Ammon's horn (tissue), 1 donor: ENCODE measurements at regions not wholly inside any gene's neighbourhood (a gene's known extent, or its start where the extent isn't known, plus 50 kb on each side); places are given as distances from the start of the nearest gene placed in this dataset.
"Not testable (repeated sequence)": the region's sequence is repeated elsewhere in the genome, so short reads cannot be mapped to it uniquely, and the experiment has no call there.

Source experiments
- DNase-seq: peaks from one replicate; pipeline ENCODE4 v3.0.0-alpha.2; 2016; ENCODE audit warnings: low spot score

DNA sequence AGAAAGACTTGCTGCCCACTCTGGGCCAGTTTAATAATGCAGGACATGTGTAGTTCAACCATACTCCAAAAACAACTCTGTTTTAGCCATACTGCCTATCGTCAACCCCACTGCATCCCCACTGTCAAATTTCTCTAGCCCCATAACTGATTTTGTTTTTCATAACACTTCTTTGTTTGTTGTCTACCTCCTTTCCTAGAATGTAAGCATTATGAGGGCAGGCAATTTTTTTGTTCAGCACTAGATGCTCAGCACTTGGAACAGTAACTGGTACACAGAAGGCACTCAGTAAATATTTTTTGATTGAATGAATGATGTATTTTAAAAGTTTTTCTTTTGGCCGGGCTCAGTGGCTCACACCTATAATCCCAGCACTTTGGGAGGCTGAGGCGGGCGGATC lies 183.8 kb upstream of the MKLN1 start:
- DNase-seq = no peak

DNA sequence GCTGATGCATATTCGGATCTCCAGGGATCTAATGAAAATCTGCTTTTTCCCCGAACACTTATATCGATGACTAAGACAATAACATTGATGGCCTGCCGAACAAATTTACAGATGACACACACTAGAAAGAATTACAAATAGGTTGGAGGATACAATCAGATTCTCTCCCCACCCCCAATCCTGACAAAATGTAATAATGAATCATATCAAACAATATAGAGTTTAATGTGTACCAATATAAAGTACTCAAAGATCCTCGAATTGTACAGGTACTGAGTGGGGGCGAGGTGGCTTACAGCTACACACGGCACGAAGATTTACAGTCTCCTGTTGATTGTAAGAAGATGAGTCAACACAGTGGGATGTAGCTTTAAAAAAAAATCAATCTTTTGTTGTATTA lies 182.7 kb upstream of the MKLN1 start:
- DNase-seq = no peak

DNA sequence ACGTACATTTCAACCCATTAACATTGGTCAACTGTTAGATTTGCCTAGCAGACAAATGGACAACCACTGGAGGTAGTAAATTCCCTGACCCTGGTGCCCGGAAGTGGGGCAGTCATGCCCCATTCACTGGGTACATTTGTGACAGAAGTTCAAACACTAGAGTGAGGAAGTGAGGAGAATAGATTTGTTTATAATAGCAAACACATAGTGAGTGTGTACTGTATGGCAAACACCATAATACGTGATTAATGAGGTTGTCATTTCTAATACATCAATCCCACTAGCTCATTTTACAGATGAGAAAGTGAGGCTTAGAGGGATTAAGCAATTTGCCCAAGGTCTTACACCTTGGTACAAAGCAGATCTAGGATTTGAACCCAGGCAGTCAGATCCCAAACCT lies 181.9 kb upstream of the MKLN1 start:
- DNase-seq = no peak

DNA sequence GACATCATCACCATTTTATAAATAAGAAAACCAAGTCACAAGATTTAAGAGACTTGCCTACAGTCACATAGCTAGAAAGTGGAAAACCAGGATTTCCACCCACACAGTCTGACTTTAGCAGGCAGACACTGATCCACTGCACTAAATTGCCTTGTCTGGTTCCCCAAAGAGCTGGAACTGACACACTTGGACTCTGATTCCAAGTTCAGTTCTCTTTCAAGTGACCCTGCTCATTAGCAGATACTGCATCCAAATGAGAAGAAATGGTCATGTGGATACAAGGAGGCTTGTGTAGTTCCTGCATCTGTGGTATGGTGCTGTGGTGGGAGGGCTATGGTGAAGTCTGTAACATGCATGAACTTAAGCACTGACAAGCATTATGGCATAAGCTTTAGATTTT lies 180.1 kb upstream of the MKLN1 start:
- peak; percentile 53 for DNase-seq

DNA sequence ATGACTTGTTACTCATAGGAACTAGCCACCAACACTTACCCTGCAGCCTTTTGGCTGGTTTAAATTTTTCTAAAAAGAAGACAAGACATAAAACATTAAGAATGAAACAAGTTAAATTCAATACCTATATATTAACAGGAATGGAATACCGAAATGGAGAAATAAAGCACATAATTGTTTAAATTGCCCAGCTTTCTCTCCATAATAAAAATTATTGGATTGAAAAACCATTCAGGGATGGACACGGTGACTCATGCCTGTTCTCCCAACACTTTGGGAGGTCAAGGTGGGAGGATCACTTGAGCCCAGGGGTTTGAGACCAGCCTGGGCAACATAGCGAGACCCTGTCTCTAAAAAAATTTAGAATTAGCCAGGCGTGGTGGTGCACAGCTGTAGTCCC lies 179.4 kb upstream of the MKLN1 start:
- no peak for DNase-seq

DNA sequence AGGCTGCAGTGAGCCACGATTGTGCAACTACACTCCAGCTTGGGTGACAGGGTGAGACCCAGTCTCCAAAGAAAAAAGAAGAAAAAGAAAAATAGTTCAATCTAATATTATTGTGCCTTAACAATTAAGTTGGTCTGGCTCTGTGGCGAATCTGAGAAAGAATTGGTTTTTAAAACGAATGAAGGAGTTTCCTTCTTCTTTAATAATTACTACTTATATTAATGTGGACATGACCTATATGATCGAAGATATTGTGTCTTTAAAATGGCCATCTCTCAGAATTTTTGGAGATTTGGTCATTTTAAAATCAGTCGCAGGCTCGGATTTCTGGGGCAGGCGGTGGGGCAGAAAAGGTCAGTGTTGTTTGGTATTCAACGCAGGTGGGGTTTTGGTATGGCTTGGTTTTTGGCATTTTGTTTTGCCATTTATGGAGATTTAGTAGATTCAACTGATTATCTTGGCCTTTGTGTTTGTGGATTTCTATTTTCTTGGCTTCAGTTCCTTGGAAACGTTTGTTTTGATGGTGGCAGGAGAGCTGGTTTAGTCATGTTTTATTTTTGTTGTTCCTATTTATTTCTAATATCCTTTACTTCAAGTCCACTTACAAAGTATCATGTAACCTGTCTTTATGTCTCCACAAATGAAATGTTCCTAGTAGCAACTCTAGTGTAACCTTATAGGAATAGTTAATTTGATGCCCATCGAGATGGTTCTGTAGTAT lies 178.8 kb upstream of the MKLN1 start:
- no peak for DNase-seq

DNA sequence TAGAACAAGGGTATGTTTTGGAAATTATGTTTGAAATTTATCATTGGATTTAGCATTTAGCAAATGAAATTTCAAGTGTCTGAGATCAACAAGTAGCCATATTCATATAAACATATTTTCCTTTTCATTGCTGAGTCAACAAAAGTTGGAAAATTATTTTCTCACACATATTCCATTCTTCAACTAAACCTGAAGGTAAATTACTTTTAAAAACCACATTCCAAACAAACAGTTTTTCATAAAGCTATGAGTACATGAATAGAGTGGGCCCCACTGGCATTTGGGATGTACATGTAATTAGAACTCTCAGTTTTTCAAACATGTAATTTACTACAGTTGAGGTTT lies 178.3 kb upstream of the MKLN1 start:
- no peak for DNase-seq

DNA sequence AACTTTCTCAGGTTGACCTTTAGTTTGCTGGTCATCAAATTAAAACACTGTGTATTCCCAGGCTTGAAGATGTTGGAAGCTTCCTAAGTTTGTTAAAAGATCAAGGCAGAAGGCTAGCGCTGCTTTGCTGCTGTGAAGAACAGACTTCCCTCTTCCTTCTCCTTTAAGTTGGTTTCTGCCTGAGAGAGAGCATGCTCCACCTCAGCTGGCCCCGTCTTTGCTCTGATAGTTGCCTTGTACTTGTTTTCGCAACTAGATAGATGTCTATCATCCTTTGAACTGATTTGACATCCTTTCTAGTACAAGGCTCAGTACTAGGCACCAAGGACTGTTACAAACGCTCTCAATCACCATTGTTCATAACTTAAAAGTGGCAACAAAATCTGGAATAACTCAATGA lies 177.8 kb upstream of the MKLN1 start:
- DNase-seq = no peak

DNA sequence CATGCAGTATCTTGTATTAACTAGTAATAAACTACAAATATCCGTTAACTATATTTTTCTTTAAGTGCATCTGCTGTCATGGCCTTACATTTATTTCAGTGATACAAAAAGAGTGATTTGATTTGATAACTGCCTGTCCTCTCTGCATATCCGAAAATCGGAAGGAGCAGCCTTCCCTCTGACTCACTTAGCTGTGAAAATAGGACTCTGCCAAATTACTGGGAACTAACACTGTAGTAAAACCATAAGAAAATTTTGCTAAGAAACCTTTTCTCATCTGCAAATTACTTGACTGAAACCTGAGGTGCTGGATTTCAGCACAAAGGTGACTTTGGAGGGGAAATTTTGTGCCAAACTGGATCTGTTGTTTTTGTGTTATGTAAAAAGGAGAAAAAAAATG lies 176.6 kb upstream of the MKLN1 start:
- peak; percentile 42 for DNase-seq

DNA sequence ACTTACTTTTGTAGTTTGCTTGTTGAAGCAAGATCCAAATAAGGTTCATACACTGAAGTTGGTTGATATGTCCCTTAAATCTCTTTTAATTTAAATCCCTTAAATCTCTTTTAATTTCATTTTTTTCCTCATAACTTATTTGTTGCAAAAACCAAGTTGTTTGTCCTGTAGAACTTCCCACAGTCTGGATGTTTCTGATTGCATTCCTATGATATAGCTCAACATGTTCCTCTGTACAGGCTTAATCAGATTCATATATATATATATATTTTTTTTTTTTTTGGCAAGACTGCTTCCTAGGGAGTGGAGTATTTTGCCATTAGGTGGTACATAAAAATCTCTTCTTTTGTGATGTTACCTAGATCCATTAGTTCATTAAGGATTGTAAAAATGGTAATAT lies 174.9 kb upstream of the MKLN1 start:
- DNase-seq = no peak

DNA sequence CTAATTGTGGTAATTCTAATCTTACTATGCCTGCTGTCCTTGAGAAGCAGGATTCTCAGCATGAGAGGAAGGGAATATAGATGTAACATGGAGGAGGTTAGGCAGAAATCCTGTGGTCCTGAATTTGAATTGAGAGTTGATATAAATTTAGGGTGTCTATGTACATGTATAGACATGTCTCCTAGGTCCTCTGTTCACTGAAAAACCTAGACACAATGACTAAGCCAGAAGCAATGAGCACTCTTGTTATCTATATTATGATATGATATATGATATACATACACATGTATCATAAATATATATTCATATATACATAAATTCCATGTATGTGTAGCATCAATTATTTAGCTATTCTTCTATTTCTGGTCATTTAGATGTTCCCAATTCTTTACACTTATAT lies 173.3 kb upstream of the MKLN1 start:
- DNase-seq = no peak

DNA sequence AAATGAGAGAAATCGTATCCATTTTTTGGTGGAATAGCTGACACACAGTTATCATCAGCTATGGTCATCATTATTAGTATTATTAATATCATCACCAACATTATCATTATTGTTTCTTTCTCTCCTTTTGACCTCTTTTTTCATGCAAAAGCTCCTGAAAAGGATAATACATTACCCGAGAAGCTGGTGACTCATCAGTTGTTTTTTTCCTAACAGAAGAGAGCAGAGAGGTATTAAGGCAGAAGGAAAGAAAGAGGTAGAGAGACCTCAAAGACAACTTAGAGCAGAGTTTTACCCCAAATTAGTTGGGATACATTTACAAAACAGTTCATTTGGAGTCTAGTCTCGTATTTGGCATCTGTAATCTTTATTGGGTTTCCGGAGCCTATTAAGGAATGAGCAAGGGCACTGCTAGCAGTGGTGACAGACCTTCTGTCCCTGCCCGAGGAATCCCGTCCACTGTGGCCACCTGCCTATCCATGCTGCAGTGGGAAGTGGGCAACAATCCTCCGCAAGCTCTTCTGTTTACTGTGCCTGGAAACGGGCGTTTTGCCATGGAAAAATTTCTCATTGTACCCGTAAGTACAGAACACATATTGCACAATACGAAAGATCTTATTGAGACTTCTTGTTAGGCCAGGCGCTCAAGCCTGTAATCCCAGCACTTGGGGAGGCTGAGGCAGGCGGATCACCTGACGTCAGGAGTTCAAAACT lies 170.0 kb upstream of the MKLN1 start:
- no peak for DNase-seq

DNA sequence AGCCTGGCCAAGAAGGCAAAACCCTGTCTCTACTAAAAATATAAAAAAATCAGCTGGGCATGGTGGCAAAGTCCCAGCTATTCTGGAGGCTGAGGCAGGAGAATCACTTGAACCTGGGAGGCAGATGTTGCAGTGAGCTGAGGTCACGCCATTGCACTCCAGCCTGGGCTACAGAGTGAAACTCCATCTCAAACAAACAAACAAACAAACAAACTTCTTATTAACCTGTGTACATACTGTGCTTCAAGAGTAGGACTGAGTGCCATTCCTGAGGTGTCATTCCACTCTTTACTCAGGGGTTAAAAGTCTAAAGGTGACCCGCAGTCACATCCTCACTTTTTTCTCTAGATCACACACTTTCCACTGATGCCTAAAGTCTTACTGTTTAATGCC lies 169.4 kb upstream of the MKLN1 start:
- DNase-seq = not testable (repeated sequence)

DNA sequence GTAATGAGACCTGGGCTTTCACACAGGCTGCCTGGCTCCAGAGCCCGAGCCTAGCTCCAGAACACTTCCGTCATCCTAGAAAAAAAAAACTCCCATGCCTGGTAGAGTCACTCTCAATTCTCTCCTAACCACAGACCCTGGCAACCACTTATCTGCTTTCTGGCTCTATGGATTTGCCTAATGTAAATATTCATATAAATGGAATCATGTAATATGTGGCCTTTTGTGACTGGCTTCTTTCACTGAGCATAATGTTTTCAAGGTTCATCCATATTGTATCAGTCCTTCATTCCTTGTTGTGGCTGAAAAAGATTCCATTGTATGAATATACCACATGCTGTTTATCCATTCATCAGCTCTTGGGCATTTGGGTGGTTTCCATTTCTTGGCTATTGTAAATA lies 167.7 kb upstream of the MKLN1 start:
- no peak for DNase-seq

DNA sequence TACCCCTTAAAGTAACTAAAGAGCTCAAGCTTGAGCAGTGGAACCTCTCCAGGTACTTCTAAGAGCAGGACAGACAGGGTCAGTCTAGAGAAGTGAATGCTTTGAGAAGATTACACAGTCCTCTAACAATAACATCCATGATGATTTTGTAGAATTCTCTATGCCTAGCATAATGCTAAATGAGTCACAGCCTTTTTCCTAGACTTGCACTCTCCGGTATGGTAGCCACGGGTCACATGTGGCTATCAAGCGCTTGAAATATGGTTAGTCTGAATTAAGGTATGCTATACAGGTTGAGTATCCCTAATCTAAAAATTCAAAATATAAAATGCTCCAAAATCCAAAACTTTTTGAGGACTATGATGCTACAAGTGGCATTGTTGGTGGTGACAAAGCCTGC lies 166.6 kb upstream of the MKLN1 start:
- DNase-seq = no peak

DNA sequence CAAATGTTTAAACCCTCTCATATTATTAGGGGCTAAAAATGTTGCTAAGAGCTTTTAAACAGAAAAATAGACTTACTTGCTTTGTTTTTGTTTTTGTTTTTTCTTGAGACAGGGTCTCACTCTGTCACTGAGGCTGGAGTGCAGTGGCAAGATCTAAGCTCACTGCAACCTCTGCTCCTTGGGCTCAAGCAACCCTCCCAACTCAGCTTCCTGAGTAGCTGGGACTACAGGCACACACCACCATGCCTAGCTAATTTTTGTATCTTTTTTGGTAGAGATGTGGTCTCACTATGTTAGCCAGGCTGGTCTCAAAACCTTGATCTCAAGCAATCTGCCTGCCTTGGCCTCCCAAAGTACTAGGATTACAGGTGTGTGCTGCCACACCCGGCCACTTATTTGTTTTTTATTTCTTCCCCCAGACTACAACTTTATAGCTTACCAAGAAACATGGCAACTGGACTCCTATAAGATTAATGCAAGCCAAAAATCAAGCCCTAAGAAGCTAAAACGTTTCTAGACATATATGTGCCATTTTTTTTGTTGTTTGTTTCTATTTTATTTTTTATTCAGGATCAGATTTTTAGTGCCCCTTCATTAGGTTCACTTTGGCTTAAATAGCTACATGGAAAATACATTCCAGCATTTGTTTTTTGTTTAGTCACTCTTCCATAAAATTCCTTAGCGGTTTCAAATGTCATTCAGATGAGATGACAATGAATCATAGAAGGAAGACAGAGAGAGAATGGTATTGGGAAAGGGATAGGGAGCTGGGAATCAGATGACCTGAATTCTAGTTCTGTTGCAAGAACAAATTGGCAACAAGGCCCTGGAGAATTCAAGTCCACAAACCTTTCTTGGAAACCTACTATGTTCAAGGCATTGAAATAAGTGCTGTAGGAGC lies 163.4 kb upstream of the MKLN1 start:
- DNase-seq = no peak

DNA sequence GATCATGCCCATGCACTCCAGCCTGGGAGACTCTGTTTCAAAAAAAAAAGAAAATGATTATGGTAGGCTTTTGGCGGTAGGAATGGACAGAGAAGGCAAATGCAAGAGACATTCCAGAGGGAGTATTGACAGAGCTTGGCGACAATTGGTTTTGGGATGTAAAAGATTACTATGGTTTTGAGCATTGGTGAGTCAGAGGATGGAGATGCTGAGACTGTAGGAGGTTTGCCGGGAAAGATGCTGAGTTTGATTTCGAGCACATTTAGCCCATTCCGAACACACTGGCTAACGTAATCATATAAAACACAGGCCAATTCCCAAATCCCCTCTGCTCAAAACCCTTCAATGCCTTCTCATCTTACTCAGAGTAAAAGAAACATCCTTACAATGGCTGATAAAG lies 161.6 kb upstream of the MKLN1 start:
- DNase-seq = peak; percentile 29

DNA sequence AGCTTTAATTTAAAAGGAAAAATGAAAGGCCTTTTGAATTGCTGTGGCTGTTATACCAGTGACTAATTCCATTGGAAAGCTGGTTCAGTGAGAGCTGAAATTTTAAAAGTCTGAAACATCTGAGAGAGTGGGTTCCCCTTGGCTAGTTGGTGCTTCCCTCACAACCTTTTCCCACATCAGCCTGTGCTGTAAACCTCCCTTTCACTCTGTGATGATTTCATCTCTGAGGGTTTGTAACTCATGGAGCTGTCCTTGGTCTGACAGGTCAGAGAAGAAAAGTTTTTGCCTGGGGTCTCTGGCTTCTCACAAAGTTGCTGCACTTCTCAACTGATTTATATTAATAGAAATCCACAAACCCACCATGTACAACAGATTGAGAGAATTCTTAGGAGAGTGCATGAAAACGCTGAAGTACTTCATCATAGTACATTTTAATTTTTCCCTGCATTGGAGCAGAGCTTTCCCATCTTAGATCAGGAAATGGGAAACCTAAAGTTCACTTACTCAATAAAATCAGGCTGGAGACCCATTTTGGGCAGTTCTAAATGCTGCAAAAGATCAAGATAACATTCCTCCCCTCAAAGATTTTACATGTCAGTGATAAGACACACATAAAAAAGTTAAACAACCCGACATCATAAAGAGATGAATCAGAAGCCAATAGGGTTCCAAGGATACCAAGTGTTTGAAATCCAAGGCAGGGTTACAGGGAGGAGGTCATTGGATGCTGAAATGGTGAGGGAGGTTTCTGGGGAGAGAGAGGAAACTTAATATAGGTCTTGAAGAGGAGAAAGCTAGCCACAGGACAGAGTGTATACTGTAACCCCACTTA lies 157.0 kb upstream of the MKLN1 start:
- DNase-seq = no peak

DNA sequence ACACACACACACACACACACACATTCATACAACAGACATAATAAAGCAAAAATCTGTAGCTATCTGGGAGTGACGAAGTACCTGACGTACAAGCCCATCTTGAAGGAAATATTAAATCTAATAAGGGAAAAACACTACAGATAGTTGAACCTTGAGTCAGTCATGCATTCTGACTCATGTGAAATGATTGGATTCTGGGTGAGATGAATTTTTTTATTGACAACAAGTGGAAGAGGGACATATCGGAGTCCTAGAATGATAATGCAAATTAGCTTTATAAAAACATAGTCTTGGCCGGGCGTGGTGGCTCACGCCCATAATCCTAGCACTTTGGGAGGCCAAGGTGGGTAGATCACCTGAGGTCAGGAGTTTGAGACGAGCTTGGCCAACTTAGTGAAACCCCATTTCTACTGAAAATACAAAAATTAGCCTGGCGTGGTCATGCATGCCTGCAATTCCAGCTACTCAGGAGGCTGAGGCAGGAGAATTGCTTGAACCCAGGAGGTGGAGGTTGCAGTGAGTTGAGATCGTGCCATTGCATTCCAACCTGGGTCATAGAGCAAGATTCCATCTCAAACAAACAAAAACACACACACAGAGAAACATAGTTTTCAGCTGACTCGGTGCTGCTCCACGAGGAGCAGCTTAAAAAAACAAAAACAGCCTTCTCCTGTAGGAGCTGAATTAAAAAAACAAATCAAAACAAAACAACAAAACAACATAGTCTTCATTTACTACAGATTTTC lies 154.4 kb upstream of the MKLN1 start:
- no peak for DNase-seq

DNA sequence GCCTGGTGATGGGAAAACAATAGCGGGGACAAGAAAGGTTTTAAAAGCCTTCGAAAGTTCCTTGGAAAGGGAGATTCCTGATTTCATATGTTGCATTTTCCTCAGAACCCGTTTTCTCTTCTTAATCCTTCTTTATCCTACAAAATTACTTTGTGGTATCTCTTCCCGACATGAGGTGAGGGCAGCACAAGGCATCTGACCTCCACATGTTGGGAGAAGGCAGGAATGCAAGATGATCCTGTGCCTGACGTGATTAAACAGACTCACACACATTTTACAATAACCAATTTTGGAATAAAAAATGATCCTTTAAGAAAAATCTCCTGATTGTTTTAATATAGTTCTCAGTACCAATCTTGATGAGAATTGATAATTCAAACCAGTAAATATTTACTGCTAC lies 153.3 kb upstream of the MKLN1 start:
- no peak for DNase-seq

DNA sequence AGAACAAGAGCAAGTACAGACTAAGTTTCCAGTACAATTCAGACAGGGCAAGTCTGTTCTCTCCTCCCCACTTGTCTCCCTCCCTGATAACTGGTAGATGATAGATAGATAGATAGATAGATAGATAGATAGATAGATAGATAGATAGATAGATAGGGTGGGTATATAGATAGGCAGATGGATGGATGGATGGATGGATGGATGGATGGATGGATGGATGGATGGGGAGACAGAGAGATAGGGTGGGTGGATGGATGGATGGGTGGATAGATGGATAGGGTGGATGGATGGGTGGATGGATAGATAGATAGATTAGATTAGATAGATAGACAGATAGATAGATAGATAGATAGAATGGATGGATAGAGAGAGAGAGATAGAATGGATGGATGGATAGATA lies 152.8 kb upstream of the MKLN1 start:
- no peak for DNase-seq
